Stimulated activated memory B cell treated with anti-CD40 and anti-IgM and Interleukin-4, amounts not matched to agents 10 μg/mL and 1 μg/mL and 100 μg/mL, for 72 hours (primary cell): ENCODE measurements at regions not wholly inside any gene's neighbourhood (a gene's known extent, or its start where the extent isn't known, plus 50 kb on each side); places are given as distances from the start of the nearest gene placed in this dataset.
"Not testable (repeated sequence)": the region's sequence is repeated elsewhere in the genome, so short reads cannot be mapped to it uniquely, and the experiment has no call there.

Experiments used
- ATAC-seq: fragments of 150-1000 bp; cut with Tn5 transposase; 2 replicates; pipeline ENCODE4 v1.10.0; 2021
- H3K27ac Mint-ChIP-seq: one replicate; pipeline ENCODE4 v1.8.0; 2022; ENCODE audit warnings: mild to moderate bottlenecking, mixed read lengths
- H3K27me3 Mint-ChIP-seq: one replicate; pipeline ENCODE4 v1.8.0; 2022; ENCODE audit warnings: mixed read lengths
- H3K36me3 Mint-ChIP-seq: one replicate; pipeline ENCODE4 v1.8.0; 2022; ENCODE audit warnings: mixed read lengths
- H3K4me1 Mint-ChIP-seq: one replicate; pipeline ENCODE4 v1.8.0; 2022; ENCODE audit warnings: mixed read lengths
- H3K4me3 Mint-ChIP-seq: one replicate; pipeline ENCODE4 v1.8.0; 2022; ENCODE audit warnings: mild to moderate bottlenecking, moderate library complexity, mixed read lengths
- H3K9me3 Mint-ChIP-seq: one replicate; pipeline ENCODE4 v1.8.0; 2022; ENCODE audit warnings: mixed read lengths

DNA sequence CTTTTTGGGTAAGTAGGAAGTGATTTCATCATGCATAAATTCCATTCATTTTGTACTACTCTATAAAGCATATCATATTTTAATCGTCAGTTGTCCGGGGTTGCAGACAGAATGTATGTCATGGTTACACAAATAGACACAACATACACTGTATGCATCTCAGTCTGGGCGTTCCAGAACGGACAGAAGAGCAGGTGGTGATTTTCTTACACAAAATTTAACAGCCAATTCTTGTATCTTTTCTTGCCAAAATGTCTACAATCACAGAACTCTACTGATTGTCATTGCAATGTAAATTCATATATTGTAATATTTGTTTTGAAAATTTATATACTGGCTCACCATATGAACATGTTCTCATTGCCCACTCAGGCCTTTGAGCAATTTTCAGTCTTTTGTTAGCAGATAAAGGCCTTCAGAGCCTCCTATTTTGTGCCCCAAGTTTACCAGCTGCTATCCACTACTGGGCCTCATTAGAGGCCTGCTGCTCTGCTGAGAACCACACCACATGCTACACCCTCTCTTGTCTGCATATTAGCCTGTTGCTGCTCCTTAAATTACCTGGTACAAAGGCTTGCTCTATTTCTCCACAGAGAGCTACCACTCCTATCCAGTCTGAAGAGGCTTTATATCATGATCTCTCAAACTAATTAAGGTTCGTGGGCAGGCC lies 61.5 kb downstream of the PRDM13 start:
- ATAC-seq = no peak
- Mint-ChIP-seq H3K4me3 (no peak overlapping the region), H3K9me3 (no peaks in the 10 kb centered on the region), H3K4me1 (no peaks in the 10 kb centered on the region), H3K27ac (no peak overlapping the region), H3K36me3 (no peaks in the 10 kb centered on the region), H3K27me3 (peaks cover under 1% of the 10 kb centered on the region)

DNA sequence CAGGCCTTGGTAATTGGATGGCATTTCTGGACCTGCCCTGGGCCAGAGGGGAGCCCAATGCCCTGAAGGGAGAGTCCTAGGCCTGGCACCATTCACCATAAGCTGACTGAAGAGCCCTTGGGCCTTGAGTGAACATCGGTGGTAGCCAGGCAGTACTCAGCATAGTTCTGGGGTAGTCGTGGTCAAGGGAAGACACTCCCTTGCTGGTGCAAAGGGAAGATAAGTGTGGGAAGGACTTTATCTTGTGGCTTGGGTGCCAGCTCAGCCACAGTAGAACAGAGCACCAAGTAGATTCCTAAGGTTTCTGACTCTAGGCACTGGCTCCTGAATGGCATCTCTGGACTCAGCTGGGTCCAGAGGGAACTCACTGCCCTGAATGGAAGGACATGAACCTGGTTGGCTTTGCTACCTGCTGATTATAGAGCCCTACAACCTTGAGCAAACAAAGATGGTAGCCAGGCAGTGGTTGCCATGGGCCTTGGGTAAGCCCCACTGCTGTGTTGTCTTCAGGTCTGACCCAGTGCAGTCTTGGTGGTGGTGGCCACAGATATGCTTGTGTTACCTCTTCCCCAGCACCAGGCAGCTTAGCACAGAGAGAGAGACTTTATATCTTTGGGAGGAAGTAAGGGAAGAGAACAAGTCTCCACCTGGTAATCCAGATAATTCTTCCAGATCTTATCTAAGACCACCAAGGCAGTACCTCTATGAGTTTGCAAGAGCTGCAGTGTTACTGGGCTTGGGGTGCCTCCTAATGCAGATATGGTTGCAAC lies 83.5 kb downstream of the PRDM13 start:
- ATAC-seq = no peak
- Mint-ChIP-seq H3K4me1 (no peaks in the 10 kb centered on the region), H3K27ac (no peak overlapping the region), H3K27me3 (peaks cover 40% of the 10 kb centered on the region), H3K9me3 (peaks cover 8% of the 10 kb centered on the region), H3K36me3 (no peaks in the 10 kb centered on the region), H3K4me3 (no peak overlapping the region)

DNA sequence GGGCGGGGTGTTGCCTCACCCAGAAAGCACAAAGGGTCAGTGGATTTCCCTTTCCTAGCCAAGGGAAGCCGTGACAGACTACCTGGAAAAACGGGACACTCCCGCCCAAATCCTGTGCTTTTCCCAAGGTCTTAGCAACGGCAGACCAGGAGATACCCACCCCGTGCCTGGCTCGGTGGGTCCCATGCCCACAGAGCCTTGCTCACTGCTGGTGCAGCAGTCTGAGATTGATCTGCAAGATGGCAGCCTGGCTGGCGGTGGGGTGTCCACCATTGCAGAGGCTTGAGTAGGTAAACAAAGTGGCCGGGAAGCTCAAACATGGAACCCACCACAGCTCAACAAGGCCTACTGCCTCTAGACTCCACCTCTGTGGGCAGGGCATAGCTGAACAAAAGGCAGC lies 95.7 kb downstream of the PRDM13 start:
- H3K27me3 Mint-ChIP-seq = peaks cover 32% of the 10 kb centered on the region
- not testable (repeated sequence) for ATAC-seq, H3K36me3 Mint-ChIP-seq, H3K4me3 Mint-ChIP-seq, H3K9me3 Mint-ChIP-seq, H3K4me1 Mint-ChIP-seq, H3K27ac Mint-ChIP-seq

DNA sequence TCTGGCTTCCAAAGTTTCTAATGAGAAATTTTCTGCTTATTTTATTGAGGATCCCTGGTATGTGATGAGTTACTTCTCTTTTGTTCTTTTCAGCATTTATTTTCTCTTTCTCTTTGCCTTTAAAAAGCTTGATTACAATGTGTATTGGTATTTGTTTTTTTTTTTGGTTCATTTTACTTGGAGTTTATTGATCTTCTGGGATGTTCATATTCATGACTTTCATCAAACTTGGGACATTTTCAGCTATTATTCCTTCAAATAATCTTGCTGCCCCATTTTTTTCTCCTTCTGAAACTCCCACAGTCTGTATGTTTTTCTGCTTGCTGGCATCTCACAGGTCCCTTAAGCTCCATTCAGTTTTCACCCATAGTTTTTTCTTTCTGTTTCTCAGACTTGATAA lies 102.4 kb downstream of the PRDM13 start:
- no peaks in the 10 kb centered on the region for H3K36me3 Mint-ChIP-seq
- no peak overlapping the region for H3K27ac Mint-ChIP-seq
- H3K4me1 Mint-ChIP-seq = no peaks in the 10 kb centered on the region
- H3K4me3 Mint-ChIP-seq = no peak overlapping the region
- no peak for ATAC-seq
- no peaks in the 10 kb centered on the region for H3K9me3 Mint-ChIP-seq
- H3K27me3 Mint-ChIP-seq = no peaks in the 10 kb centered on the region

DNA sequence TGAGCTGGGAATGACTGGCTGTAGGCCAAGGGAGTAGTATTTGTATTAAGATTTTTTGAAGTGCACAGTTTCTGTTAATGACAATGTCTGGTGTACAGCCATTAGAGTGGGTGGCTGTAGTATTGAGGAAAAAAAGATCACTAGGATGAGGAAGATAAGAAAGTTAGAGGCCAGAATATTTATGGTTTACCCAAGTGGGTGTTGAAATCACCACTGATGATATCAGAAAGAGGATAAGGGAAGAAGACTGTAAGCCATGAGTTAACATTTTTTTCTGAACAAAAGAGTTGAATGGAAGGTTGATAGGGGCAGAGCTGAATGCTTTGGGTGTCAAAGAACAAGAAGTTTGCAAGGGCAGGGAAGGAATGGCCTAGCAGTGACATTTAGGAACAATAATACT lies 104.7 kb downstream of the PRDM13 start:
- Mint-ChIP-seq H3K4me3 (no peak overlapping the region), H3K27me3 (no peaks in the 10 kb centered on the region), H3K9me3 (no peaks in the 10 kb centered on the region), H3K4me1 (no peaks in the 10 kb centered on the region), H3K27ac (no peak overlapping the region), H3K36me3 (no peaks in the 10 kb centered on the region)
- no peak for ATAC-seq

DNA sequence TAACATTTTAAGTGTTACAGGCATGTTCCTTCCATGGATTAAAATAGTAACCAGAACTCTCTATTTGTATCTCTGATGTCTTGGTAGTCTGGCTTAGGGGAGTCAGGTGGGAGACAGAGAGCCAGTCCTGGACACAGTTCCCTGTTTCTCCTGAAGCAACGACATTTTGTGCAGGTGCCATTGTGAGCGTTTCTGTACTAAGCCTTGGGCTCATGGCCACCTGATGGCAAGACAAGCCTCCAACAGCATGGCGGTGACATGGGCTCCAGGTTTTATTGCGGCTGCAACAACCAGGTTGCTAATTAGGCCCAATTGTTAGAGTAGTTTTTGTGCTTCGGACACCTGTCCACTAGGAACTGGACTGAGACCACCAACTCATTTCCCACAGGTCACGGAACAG lies 105.3 kb downstream of the PRDM13 start:
- ATAC-seq = no peak
- no peaks in the 10 kb centered on the region for H3K27me3 Mint-ChIP-seq
- no peaks in the 10 kb centered on the region for H3K4me1 Mint-ChIP-seq
- H3K9me3 Mint-ChIP-seq = peaks cover 5% of the 10 kb centered on the region
- H3K36me3 Mint-ChIP-seq = no peaks in the 10 kb centered on the region
- H3K4me3 Mint-ChIP-seq = no peak overlapping the region
- no peak overlapping the region for H3K27ac Mint-ChIP-seq

DNA sequence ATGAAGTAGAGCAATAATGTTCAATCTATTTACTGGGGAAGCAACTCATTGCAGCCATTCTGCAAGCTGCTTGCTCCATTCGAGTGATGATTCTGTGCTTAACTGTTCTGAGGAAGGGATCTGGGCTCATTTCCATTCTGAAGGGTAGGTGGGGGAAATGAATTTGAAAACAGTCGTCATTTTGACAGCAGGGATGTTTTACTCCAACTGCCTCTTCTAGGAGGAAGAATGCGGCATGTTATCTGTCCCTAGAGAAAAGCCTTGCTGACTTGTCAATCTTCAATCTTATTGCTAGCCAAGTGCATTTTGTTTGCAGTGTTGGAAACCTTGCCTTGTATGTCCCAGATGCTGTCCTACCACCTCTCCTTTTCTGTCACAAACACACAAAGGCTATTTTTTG lies 105.9 kb downstream of the PRDM13 start:
- no peaks in the 10 kb centered on the region for H3K4me1 Mint-ChIP-seq
- peaks cover 5% of the 10 kb centered on the region for H3K9me3 Mint-ChIP-seq
- H3K27me3 Mint-ChIP-seq = no peaks in the 10 kb centered on the region
- ATAC-seq = no peak
- no peaks in the 10 kb centered on the region for H3K36me3 Mint-ChIP-seq
- H3K4me3 Mint-ChIP-seq = no peak overlapping the region
- H3K27ac Mint-ChIP-seq = no peak overlapping the region

DNA sequence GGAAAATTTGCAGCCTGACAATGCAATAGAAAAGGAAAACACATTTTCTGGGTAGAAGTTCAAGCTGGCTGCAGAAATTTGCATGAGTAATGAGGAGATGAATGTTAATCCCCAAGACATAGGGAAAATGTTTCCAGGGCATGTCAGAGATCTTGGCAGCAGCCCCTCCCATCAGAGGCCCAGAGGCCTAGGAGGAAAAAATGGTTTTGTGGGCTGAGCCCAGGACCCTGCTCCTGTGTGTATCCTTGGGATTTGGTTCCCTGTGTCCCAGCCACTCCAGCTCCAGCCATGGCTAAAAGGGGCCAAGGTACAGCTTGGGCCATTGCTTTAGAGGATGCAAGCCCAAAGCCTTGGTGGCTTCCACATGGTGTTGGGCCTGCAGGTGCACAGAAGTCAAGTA lies 115.4 kb downstream of the PRDM13 start:
- not testable (repeated sequence) for H3K27ac Mint-ChIP-seq, H3K4me3 Mint-ChIP-seq, H3K4me1 Mint-ChIP-seq, H3K36me3 Mint-ChIP-seq, ATAC-seq
- Mint-ChIP-seq H3K9me3 (peaks cover 16% of the 10 kb centered on the region), H3K27me3 (peaks cover 14% of the 10 kb centered on the region)

DNA sequence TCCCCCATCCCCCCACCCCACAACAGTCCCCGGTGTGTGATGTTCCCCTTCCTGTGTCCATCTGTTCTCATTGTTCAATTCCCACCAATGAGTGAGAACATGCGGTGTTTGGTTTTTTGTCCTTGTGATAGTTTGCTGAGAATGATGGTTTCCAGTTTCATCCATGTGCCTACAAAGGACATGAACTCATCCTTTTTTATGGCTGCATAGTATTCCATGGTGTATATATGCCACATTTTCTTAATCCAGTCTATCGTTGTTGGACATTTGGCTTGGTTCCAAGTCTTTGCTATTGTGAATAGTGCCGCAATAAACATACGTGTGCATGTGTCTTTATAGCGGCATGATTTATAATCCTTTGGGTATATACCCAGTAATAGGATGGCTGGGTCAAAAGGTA lies 123.6 kb downstream of the PRDM13 start:
- not testable (repeated sequence) for ATAC-seq, H3K9me3 Mint-ChIP-seq, H3K4me1 Mint-ChIP-seq, H3K27ac Mint-ChIP-seq, H3K36me3 Mint-ChIP-seq, H3K4me3 Mint-ChIP-seq
- peaks cover 16% of the 10 kb centered on the region for H3K27me3 Mint-ChIP-seq

DNA sequence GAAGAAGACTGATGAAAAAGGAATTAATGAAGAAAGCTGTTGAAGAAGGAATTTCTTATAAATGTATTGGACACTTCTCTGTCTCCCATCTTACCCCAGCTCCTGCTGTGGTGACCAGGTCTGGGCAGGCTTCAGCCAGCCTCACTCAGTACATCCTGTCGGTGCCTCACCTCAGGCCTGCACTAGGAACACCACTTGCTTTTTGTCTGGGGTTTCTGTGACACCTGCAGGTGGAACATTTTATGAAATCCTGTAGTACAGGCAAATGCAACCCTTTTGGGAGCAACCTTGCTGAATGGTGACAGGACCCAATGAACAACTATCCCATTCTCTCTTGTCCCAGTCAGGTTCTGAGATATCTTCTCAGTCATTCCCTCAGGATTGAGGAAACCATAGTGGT lies 129.7 kb downstream of the PRDM13 start:
- H3K9me3 Mint-ChIP-seq = no peaks in the 10 kb centered on the region
- ATAC-seq = no peak
- H3K36me3 Mint-ChIP-seq = no peaks in the 10 kb centered on the region
- no peaks in the 10 kb centered on the region for H3K4me1 Mint-ChIP-seq
- no peak overlapping the region for H3K4me3 Mint-ChIP-seq
- H3K27ac Mint-ChIP-seq = no peak overlapping the region
- H3K27me3 Mint-ChIP-seq = peaks cover 44% of the 10 kb centered on the region

DNA sequence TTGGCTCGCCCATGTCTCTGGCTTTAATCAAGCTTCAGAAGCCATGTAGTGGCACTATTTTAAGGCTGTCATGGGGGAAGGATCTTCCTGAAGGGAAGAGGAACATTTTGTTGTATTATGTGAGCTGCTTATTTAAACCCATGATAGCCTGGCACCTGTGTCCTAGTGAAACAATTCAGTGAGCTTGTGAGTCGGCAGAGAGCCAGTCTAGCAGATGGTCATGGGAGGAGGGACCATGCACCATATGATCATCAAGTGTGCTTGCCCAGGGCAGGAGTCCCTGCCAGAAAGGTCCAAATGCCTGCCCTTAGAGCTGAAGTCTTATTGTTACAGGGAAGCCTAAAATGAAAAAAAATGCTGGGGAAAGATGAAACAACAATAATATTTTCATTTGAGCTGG lies 132.9 kb downstream of the PRDM13 start:
- no peaks in the 10 kb centered on the region for H3K9me3 Mint-ChIP-seq
- H3K36me3 Mint-ChIP-seq = no peaks in the 10 kb centered on the region
- no peak overlapping the region for H3K4me3 Mint-ChIP-seq
- no peaks in the 10 kb centered on the region for H3K4me1 Mint-ChIP-seq
- H3K27me3 Mint-ChIP-seq = peaks cover 49% of the 10 kb centered on the region
- no peak for ATAC-seq
- no peak overlapping the region for H3K27ac Mint-ChIP-seq

DNA sequence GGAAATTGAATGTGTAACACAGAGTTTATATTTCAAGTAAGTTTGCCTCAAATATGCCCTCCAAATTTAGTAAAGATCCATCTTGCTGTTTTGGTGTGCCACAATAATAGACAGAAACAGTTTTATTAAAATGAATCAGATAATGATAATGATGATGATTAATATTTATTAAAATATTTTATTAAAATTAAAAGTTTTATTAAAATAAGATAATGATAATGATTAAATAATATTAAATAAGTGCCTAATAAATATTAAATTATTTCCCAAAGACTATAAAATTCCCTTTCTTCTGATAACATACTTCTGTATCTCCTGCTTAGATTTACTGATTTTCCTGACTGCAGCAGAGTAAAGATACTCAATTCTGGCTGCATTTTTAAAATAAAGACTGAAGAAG lies 134.5 kb downstream of the PRDM13 start:
- ATAC-seq = no peak
- H3K27ac Mint-ChIP-seq = no peak overlapping the region
- peaks cover 49% of the 10 kb centered on the region for H3K27me3 Mint-ChIP-seq
- no peaks in the 10 kb centered on the region for H3K36me3 Mint-ChIP-seq
- H3K9me3 Mint-ChIP-seq = no peaks in the 10 kb centered on the region
- H3K4me1 Mint-ChIP-seq = no peaks in the 10 kb centered on the region
- H3K4me3 Mint-ChIP-seq = no peak overlapping the region

DNA sequence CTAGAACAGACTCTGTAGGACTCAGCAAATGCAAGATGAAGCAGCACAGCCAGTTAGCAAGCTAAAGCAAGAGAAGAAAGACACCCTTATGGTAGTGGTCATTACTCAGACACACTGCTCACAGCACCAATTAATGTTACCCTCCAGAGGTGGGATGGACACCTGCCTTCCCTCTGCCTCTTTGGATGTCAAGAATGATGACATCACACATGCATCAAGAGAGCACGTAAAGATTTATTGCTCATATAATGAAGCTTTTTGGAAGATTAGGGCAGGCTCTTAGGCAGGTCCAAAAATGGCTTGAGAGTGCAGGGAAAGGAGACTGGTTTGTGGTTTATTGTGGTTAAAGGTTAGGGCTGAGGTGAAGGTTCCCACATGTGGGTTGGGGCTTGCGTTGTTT lies 137.0 kb downstream of the PRDM13 start:
- no peak overlapping the region for H3K4me3 Mint-ChIP-seq
- no peaks in the 10 kb centered on the region for H3K4me1 Mint-ChIP-seq
- no peak for ATAC-seq
- no peaks in the 10 kb centered on the region for H3K36me3 Mint-ChIP-seq
- no peaks in the 10 kb centered on the region for H3K9me3 Mint-ChIP-seq
- no peak overlapping the region for H3K27ac Mint-ChIP-seq
- peaks cover 45% of the 10 kb centered on the region for H3K27me3 Mint-ChIP-seq

DNA sequence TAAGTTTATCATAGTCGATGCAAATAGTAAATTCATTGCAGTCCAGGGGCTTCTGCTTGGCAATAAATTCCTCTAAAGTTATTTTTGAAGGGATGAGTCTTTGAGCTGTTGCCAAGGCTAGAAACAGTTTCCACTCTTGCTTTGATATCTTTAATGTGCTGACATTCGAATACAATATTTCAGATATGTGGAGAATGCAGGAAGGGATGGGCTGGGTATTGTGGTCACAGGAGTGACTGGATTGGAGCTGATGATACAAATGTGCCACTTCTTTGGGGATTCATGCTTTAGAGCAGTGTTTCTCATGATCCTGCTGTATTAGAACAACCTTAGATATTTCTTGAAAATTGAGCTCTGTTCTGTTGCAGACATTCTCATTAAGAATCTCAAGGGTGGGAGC lies 139.0 kb downstream of the PRDM13 start:
- Mint-ChIP-seq H3K27me3 (peaks cover 25% of the 10 kb centered on the region), H3K4me3 (no peak overlapping the region), H3K4me1 (no peaks in the 10 kb centered on the region), H3K9me3 (no peaks in the 10 kb centered on the region), H3K36me3 (no peaks in the 10 kb centered on the region), H3K27ac (no peak overlapping the region)
- ATAC-seq = no peak

DNA sequence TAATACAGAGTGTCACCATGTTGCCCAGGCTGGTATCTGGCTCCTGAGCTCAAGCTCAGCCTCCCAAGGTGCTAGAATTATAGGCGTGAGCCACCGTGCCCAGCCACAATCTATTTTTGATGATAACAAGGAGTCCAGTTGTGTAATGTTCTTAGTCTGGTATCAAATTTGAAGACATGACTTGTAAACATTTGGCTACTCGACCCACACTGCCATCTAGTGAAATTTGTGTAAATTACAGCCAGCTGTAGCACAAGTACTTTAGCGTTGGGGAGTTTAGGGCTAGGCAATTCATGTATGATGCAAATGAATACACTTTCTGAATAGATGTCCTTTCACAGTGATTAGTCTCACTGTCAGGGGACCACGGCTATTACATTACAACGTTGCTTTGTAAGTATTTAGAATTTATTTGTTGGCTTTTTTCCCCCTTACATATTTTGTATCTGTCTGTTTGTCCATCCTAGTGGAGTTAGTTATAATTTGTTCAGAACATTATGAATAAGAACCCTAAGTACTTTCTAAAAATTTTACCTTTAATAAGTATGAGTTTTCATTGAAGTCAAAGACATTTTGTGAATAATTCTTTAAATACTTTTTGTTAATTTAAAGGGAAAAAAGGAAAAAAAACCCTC lies 139.7 kb downstream of the PRDM13 start:
- peak; percentile 31 for ATAC-seq
- Mint-ChIP-seq H3K36me3 (no peaks in the 10 kb centered on the region), H3K27ac (no peak overlapping the region), H3K4me3 (no peak overlapping the region), H3K4me1 (no peaks in the 10 kb centered on the region), H3K9me3 (no peaks in the 10 kb centered on the region), H3K27me3 (peaks cover 20% of the 10 kb centered on the region)

DNA sequence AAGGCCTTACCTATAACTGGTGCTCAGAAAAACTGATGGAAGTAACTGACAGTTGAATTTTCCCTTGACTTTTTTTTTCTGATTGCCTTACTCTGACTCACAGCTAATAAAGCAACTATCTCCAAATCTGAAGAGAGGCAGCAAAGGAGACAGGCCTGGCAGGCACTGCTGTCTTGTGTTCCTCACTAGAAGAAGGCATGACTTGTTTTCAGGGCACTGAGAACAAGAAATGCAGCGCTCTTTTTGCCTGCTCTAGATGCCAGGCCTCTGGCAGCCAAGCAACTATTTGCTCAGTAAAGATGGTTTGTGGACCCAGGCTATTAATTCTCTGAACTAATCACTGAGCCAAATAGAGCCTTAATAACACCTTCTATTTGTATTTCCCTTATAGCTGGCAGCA lies 155.1 kb downstream of the PRDM13 start:
- Mint-ChIP-seq H3K9me3 (no peaks in the 10 kb centered on the region), H3K27ac (no peak overlapping the region), H3K4me3 (no peak overlapping the region), H3K4me1 (no peaks in the 10 kb centered on the region), H3K36me3 (no peaks in the 10 kb centered on the region), H3K27me3 (no peaks in the 10 kb centered on the region)
- no peak for ATAC-seq
